GDM1 (cell line): ENCODE measurements at regions not wholly inside any gene's neighbourhood (a gene's known extent, or its start where the extent isn't known, plus 50 kb on each side); places are given as distances from the start of the nearest gene placed in this dataset.

Experiments used
- DNase-seq: peaks from one replicate; lab custom pipeline; 2025; lab: John Stamatoyannopoulos, UW

- DNase-seq = no peak
Observed at GRCh38 chr2:14263053-14263452, 369.5 kb upstream of the LRATD1 start.

- no peak for DNase-seq
Observed at GRCh38 chr2:14270036-14270582, 362.4 kb upstream of the LRATD1 start.

GRCh38 chr2:14272396-14273075, 360.0 kb upstream of the LRATD1 start:
- no peak for DNase-seq

- no peak for DNase-seq
Observed at GRCh38 chr2:14273650-14274049, 358.9 kb upstream of the LRATD1 start.

GRCh38 chr2:14284244-14284643, 348.3 kb upstream of the LRATD1 start:
- no peak for DNase-seq

- DNase-seq = no peak
Observed at GRCh38 chr2:14285812-14286211, 346.7 kb upstream of the LRATD1 start.

GRCh38 chr2:14288016-14288415, 344.5 kb upstream of the LRATD1 start:
- DNase-seq = no peak

GRCh38 chr2:14292964-14293363, 339.6 kb upstream of the LRATD1 start:
- DNase-seq = no peak

GRCh38 chr2:14297340-14297739, 335.2 kb upstream of the LRATD1 start:
- no peak for DNase-seq

GRCh38 chr2:14297906-14298305, 334.6 kb upstream of the LRATD1 start:
- no peak for DNase-seq

- no peak for DNase-seq
Observed at GRCh38 chr2:14301331-14301730, 331.2 kb upstream of the LRATD1 start.

- DNase-seq = no peak
Observed at GRCh38 chr2:14303366-14304115, 329.0 kb upstream of the LRATD1 start.

- DNase-seq = no peak
Observed at GRCh38 chr2:14304326-14304725, 328.2 kb upstream of the LRATD1 start.

- no peak for DNase-seq
Observed at GRCh38 chr2:14306268-14306861, 326.2 kb upstream of the LRATD1 start.

- no peak for DNase-seq
Observed at GRCh38 chr2:14313341-14313740, 319.2 kb upstream of the LRATD1 start.

- no peak for DNase-seq
Observed at GRCh38 chr2:14316594-14316993, 315.9 kb upstream of the LRATD1 start.

GRCh38 chr2:14321357-14321756, 311.2 kb upstream of the LRATD1 start:
- DNase-seq = no peak

- DNase-seq = no peak
Observed at GRCh38 chr2:14322306-14322705, 310.2 kb upstream of the LRATD1 start.

GRCh38 chr2:14324308-14324707, 308.2 kb upstream of the LRATD1 start:
- no peak for DNase-seq

GRCh38 chr2:14330884-14331283, 301.6 kb upstream of the LRATD1 start:
- DNase-seq = no peak

- no peak for DNase-seq
Observed at GRCh38 chr2:14336759-14337382, 295.6 kb upstream of the LRATD1 start.

- DNase-seq = no peak
Observed at GRCh38 chr2:14340703-14341102, 291.8 kb upstream of the LRATD1 start.

- no peak for DNase-seq
Observed at GRCh38 chr2:14342313-14342712, 290.2 kb upstream of the LRATD1 start.
